GM12872 (cell line): ENCODE measurements at regions not wholly inside any gene's neighbourhood (a gene's known extent, or its start where the extent isn't known, plus 50 kb on each side); places are given as distances from the start of the nearest gene placed in this dataset.

Source experiments
- TF ChIP-seq, protein P1 (sequence below): IDR thresholded peaks from 3 replicates; pipeline ENCODE4 v1.5.1; 2011; ENCODE audit warnings: low read depth, mild to moderate bottlenecking, low read length, moderate library complexity; ENCODE audit not compliant: insufficient read depth

DNA sequence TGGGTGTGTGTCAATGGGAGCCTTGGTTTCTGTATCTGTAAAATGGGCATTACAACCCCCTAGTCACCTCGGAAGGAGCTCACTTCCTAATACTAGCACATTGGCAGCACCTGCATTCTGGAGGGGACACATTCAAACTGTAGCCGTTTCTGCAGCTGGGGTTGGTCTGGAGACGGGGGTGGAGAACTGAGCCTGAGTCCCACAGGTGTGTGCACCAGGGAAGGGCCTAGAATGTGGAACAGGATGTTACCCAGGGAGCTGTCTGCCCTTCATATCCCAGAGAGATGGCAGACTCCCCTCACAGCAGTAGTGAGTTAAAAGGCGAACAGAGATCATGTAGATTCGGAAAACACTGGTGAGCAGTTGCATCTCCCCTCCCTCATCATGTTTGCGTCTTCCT lies 272.8 kb upstream of the ZNF32 start:
- TF ChIP-seq, protein P1, sequence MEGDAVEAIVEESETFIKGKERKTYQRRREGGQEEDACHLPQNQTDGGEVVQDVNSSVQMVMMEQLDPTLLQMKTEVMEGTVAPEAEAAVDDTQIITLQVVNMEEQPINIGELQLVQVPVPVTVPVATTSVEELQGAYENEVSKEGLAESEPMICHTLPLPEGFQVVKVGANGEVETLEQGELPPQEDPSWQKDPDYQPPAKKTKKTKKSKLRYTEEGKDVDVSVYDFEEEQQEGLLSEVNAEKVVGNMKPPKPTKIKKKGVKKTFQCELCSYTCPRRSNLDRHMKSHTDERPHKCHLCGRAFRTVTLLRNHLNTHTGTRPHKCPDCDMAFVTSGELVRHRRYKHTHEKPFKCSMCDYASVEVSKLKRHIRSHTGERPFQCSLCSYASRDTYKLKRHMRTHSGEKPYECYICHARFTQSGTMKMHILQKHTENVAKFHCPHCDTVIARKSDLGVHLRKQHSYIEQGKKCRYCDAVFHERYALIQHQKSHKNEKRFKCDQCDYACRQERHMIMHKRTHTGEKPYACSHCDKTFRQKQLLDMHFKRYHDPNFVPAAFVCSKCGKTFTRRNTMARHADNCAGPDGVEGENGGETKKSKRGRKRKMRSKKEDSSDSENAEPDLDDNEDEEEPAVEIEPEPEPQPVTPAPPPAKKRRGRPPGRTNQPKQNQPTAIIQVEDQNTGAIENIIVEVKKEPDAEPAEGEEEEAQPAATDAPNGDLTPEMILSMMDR = no peak

DNA sequence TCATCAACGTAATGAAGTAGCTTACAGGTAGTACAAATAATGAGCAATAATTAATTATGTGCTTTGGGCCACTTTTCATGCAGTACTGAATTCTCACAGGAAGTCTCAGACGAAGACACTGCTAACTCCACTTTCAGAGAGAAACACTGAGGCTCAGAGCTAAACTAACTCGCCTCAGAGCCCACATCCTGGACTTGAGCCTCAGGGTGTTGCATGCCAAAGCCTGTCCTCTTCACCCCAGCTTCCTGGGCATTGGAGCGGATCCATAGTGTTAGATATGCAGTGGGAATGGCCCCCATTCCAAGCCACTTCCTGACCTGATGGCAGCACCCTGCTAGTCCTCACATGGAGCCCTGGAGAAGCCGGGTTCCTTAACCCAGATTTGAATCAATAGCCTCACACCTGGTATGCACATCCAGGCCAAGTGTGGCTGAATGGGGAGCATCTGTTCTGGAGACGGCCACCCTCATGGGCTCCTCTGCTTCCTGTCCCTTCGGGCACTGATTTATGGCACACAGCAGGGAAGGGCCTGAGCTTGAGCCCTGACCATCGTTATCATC lies 265.1 kb upstream of the ZNF32 start:
- TF ChIP-seq, protein P1 = no peak

DNA sequence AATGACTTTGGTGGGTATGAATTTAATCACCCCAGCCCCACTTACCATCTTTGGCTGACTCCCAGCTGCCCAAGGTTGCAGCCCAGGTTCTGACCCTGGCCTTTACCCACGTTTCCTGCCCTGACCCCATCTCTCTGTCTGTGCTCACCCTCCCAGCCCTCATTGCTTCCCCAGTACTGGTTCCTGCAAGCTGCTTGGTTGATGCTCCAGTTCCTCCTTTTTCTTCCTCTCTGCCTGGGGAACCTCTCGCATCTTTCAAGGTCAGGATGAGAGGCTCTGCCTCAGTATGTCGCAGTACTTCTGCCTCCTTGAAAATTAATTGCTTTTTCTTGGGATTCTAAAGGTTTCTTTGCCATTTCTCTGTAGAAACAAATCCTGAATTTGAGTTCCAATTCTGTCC lies 263.8 kb upstream of the ZNF32 start:
- TF ChIP-seq, protein P1 = no peak

DNA sequence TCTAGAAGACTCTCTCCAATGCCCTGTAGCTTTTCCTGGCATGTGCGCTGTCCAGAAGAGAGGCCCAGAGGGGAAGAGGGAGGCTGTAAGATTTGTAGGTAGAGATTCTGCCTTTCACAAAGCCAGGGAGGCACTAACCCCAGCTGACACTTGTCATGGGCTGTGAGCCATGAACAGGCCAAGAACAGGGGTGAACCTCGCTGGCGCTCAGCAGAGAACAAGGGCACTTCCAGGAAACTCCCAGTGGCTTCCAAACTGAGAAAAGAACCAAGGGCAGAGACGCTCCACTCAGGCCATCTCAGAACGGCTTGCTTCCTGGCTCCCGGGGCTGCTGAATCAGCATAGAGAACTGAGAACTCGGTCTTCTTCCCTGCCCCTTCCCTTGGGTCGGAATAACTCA lies 257.8 kb upstream of the ZNF32 start:
- TF ChIP-seq, protein P1 = no peak

DNA sequence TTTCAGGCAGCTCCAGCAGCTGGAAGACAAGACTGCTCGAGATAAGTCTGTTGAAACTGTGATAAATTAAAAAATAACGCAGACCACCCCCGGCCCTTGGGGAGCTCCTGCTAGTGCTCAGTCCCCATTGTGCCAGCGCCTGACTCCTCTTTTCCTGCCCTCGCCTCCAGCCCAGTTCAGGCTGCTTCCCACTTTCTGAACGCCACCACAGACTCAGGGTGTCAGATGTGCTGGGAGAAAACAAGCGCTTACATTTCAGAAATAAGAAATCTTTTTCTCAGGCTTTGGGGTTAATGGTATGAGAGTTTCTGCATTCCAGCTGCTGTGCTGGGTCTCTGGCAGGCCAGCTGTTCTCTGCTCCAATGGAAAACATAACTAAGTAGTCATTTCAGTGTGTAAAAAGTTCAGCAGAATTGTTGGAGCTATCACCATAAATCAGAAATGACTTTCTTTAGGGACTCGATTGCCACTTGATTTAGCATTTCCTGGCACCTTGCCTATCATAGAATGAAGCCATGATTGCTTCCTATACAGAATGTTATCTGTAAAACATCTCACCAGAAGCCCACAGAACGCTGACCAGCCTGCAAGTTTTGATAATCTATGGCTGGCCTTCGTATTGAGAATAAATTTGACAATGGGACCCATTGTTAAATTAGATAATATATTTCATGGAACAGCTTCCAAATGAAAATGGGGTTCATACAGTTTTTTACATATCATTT lies 257.0 kb upstream of the ZNF32 start:
- TF ChIP-seq, protein P1 = no peak

DNA sequence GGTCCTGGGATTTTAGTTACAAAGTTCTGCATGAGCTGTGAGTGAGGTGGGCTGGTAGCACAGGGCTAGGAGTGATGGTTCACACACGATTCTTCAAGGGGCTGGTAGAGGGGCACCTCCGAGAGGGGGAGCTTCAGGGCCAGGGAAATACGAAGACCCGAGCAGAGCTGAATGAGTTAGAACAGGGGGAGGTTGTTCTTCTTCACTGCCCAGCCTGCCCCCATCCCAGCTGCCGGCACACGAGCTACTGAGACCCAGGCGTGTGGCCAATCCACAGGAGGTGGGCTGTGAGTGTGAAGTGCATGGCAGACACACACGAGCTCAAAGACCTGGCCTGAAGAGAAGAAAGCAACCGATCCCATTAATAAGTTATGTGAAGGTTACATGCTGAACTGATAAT lies 256.2 kb upstream of the ZNF32 start:
- TF ChIP-seq, protein P1 = no peak

DNA sequence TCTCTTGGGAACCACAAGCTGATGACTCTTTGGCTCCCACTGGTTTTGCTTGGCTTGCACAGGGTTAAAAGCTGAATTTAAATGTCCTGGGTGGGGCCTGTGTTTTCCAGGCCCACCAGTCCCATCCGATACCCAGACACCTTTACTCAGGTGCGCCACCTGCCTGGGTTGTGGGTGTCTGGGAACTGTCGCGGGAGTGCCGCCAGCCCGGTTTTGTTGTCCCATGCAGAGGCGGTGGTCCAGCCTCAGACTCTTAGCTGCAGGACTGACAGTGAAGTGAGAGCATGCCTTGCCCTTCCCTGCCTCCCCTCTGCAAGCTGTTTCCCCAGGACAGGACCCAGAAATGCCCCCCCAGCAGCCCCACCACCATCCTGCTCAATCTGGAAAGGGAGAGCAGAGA lies 255.6 kb upstream of the ZNF32 start:
- TF ChIP-seq, protein P1 = no peak

DNA sequence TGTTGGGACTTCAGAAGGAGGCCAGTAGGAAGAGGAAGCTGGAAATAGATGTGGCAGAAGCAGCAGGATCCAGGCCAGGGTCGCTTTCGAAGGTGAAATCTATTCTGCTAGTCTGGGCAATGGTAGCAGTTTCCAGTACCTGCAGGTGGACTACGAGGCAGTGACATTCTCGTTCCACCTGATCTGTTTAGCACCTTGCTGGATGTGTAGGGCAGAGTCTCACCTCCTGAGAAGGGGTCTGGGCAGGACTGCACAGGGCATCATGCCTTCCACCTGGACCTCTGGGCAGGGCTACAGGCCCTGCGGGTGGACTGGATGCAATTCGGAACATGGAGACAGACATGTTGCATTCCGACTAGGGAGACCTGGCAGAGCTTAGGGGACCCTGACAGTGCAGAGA lies 254.8 kb upstream of the ZNF32 start:
- TF ChIP-seq, protein P1 = no peak
